ENCODE measurements at regions not wholly inside any gene's neighbourhood (a gene's known extent, or its start where the extent isn't known, plus 50 kb on each side); places are given as distances from the start of the nearest gene placed in this dataset.
"Not testable (repeated sequence)": the region's sequence is repeated elsewhere in the genome, so short reads cannot be mapped to it uniquely, and the experiment has no call there.

DNA sequence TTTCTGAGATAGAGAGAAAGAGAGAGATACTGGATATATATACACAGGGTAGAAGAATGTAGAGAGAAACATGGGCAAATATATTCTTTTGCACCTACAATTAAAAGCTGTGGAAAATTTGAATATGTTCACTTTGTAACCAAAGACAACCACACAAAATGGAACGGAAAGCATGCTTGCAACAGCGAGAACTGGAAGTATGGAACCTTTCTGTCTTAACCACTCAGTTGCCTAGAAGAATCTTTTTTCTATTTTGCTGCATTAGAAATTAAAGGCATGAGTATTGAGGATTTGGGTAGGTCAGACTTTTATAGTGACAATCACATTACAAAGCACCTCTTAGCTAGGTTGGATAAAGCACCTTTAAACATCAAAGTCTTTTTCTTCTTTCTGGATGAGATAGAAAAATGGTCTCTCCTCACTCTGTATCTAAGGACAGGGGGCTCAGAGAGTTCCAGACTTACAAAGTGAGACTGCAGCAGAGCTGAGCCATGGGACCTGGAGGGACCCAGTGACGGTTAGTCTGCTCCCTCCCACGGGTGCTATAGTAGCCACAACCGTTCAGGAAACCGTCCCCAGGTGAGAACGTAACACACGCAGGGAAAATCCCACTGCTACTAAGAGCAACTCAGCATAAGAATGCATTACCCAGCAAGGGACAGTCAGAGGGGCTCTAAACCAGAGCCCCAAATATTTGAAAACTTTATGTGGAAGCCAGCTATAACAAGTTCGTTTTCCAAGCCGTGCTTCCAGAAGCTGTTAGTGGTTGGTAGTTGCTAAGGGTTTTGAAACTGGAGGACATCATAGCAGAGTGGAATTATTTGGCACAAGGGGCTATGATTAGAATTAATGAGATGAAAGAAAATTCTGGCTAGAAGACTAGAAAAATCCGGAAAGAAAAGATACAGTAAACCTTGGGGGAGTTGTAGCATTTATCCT is 97.1 kb downstream of the DAD1 start:
- DNase-seq (ENCODE audit: low read depth) = no peak

DNA sequence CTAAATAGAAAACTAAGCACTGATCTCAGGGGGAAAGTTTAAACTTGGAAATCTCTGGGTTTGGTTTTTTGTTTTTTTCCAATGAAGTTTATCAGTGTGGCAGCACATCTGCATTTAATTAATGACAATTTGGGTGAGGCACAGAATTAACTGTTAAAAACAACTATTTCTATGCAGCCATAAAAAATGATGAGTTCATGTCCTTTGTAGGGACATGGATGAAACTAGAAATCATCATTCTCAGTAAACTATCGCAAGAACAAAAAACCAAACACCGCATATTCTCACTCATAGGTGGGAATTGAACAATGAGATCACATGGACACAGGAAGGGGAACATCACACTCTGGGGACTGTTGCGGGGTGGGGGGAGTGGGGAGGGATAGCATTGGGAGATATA is 98.0 kb downstream of the DAD1 start:
- not testable (repeated sequence) for DNase-seq (ENCODE audit: low read depth)

DNA sequence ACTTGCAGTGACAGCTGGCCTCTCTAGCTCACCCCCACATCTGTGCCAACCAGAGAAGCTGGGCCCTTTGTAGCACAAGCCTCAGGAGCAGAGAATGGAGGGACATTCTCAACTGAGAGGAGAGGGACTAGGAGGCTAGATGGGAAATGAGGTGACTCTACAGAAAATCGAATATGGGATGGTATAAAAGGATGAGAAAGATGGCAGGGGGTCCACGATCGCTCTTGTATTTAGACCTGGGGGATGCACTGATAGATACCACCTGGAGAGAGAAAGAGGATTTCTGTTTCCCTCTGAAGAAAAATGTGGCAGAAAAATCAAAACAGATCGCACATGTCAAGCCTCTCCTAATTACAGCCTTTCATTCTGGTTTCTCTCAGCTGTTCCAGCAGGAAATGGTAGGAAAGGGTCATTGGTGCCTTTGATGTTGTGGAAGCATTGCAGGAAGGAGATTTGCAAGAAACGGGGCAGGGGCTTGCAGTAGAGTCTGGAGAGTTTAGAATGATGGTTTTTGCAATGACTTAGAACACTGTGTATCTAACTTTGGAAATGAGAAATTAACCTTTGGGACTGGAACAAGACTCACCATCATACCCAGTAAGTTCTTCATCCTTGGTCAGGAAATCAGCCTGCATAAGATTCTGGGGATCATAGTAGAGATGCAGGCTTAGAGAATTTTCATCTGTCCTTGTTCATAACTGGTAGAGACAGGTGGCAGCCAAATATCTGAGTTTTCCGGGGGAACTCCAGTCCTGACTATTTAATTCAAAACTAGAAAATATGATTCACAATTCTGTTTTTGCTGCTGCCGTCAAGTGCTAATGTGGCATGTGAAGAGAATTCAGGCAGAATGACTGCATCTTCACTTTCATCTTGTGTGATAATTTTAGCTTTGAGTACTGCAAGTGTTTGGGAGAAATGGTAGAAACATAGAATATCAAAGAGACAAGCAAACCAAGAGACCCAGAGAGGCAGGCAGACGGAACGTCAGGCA is 98.8 kb downstream of the DAD1 start:
- DNase-seq (ENCODE audit: low read depth) = no peak

DNA sequence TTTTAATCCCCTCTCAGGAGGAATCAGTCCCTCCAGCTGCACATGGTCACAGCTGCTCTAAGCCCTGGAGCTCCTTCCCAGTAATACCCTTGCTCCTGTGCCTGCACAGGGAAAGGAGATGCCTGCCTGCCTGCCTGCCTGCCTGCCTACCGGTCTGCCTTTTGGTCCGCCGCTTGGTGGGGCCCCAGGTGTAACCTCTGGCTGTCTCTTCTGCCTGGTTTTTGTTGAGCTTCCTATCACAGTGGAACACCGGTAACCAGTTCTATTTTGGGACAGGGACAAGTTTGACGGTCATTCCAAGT is 99.8 kb downstream of the DAD1 start:
- DNase-seq (ENCODE audit: low read depth) = no peak

DNA sequence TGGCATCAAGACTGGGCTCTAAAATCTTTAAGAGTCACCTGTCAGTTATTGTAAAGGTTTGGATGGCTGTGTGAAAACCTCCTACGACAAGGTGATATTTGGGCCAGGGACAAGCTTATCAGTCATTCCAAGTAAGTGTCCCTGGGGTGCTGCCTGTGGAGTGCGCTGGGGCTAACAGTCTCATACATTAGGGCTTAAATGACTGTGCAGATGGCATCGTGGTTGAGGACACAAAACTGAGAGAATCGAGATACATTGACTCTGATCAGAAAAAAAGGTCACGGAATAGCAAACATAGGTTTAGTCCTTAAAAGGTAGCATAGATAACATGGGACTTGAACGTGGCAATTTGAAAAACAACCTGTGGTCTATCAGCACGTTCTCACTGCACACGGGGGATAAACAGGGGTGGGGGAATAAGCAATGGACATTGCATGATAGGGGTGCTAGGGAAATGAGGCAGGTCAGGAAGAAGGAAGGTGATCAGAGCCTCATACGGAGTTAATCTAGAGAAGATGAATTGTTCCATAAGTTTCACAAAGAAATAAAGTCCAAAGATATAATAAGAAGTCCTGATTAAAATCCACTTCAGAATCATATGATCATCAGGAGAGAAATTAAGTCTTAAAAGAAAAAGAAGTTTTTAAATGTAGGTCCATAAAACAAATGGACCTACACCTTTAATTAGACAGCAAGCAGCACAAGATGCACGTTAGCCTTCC is 100.3 kb downstream of the DAD1 start:
- DNase-seq (ENCODE audit: low read depth) = no peak

DNA sequence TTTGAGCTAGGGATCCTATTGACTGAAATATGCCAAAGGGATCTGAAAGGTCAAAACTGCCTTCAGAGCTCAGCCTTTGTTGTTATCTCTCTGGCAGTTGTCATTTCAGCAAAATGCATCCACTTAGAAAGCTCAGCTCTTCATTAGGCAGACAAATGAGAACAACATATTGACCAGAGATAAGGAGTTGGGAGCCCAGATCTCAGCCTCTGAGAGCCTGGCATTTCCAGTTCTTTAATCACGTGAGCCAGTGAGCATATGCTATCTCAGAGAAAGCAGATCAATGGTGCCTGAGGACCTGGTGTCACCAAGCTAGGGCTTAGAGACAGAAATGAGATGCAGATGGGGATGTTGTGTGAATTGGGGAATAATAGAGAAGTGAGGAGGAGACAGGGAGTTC is 101.1 kb downstream of the DAD1 start:
- DNase-seq (ENCODE audit: low read depth) = no peak

DNA sequence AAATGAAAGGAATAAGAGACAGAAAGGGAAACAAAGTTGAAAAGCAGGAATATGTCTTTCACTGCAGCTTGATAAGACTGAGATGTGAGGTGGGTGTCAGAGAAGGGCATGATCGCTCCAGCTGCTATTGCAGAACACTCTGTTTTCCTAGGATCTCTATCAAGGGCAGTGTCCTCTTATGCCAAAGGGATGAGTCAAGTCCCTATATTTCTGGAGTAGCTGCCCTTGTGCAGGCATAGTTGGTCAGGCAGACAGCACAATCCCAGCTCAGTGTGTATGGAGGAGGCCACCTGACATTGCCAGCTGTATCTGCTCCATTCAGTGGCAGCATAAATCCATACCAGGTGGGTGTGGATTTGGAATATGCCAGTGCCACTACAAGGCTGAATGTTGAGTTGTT is 101.6 kb downstream of the DAD1 start:
- no peak for DNase-seq (ENCODE audit: low read depth)

DNA sequence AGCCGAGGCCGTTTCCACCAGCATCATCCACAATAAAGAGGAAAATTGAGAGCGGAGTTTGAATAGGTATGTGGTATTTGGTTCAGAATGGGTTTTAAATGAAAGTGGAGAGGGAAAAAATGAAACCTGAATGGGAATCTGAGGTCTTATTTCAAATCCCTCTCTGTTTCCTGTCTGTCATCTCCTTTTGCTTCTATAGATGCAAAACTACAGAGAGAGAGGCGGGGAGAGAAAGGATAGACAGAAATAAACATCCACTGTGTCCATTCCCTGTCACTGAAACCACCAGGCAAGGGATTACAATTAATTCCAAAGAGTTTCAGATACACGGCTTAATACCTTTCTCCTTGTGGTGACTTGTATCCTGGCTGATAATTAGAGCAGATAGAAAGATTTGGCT is 102.3 kb downstream of the DAD1 start:
- no peak for DNase-seq (ENCODE audit: low read depth)

DNA sequence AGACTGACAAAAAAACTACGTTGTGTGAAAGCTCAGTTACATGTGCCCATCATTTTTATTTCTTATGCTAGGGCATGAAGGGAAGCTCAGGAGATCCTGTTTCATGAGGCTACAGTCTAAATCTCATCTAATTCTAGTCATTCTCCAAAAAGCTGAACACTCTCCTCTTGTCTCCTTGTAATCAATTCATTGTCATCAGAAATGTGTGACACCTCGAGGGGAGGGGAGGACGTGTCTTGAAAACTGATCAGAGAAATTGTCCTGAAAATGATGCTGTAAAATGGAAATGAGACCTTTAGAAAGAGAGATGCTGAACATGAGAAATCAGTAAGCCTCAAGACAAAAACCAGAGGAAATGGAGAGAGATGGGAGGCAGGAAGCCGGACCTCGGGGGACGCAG is 103.4 kb downstream of the DAD1 start:
- no peak for DNase-seq (ENCODE audit: low read depth)

DNA sequence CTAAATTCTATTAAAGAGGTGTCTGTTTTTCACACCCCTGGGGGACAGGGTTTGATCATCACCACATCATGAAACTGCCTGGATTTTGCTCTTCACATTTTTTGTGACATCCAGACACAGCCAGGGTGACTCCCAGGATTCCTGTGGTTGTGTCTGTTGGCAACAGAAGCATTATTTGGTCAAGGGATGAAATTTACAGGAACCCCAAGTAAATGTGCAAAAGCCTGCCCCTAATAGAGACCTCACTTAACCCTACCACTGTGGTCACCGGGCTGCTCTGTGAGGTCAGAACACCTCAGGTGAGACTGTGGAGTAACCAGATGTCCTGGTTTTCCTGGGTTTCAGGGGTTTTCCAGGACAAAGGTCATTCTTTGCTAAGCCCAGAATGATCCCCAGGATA is 103.8 kb downstream of the DAD1 start:
- no peak for DNase-seq (ENCODE audit: low read depth)

DNA sequence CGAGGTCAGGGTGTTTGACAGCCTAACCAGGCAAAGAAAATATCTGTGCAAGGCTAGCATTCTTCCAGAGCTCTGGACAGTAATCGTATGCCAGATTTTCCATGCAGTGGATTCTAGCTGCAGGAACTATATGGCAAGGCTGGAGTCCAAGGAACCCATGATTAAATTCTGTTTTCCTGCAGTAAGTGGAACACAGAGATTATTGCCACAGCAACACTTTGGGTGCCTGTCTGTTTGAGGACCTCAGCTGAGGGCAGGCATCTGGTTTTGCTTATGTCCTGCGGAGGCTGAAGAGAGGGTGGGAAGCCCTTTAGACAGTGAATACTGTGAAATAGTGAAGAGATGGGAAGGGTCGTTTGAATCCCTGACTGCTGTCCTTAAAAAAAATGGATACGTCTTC is 104.4 kb downstream of the DAD1 start:
- DNase-seq (ENCODE audit: low read depth) = no peak

DNA sequence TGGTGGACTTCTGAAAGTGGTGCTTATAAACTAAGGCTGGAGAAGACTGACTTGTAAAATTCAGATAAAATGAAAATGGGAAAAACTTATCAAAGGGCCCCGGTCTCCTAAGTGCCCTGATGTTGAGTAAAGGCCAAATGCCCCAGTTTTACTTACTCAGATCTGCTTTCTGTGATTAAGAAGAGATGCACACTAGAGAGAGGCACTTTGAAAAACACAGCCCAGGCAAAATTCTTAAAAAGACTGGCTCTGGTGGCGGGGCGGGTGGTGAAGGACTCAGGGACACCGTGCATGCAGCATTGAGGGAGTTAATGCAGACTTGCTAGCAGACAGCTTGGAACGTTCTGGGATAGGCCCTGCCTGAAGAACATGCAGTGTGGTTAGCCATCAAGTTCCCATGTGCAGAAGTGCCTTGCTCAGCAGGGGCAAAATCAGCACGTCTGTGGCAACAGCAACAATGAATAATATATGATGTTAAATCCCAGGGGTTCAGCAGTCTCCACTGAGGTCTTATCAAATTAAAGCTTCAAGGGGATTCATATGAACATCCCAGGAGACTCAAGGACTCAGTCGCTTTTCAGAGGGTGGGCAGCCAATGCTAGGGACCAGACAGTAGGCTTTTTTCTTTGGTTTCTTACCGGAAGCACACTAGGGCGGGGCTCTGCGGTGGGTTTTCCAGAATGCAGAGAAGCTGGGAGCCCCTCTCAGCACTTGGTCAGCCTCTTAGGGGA is 105.0 kb downstream of the DAD1 start:
- no peak for DNase-seq (ENCODE audit: low read depth)

DNA sequence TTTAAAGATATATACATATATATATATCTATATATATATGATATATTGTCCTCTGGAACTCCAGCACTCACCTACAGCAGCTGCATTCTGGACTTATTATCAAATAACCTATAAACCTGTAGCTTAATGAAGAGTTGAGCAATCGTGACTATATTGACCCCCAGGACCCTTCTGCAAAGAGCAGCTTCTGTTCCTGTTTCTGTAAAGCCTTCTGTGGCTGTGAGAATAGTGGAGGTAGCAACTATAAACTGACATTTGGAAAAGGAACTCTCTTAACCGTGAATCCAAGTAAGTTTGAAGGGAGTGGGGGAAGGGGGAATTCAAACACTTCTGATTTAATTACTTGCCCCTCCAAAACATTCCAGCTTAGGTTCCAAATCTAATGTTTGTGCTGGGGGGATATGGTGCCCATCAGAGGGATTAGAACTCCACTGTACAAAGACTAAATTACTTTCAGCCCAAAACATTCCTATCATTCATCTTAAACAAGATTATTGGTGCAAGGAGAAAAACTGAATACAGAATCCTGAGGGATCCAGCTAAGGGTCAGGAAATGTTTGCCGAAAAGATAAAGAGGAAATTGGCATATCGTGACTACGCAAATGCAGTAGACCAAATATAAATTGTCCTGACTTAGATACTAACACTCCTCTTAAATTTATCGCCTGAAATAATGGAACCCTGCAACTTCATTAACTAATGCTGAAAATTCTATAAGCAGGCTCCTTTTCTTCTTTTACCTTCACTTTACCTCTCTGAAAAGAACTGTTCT is 106.1 kb downstream of the DAD1 start:
- no peak for DNase-seq (ENCODE audit: low read depth)

DNA sequence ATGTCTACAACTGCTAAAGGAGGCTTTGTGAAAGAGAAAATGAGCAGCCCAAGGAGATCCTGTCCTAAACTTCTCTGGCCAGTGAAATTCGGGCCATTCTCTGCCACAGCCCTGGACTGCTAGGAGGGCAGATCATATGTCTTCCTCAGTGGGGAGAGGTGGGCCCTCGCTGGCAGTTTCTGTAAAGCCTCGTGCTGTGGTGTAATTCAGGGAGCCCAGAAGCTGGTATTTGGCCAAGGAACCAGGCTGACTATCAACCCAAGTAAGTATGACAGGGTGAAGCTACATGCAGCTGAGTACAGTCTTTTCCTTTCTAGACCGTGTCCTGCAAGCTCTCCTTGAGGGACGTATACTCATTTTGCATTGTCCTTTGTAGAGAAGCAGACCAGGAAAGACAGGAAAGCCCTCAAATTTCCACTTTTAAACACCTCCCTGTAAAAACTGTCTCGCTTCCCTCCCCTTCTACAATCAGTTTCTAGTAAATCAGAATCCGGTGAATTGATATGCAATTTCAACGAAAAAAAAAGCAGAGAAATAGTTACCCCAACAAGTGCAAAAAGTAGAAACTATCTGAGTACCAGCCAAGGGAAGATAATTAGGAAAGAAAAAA is 106.8 kb downstream of the DAD1 start:
- DNase-seq (ENCODE audit: low read depth) = no peak

DNA sequence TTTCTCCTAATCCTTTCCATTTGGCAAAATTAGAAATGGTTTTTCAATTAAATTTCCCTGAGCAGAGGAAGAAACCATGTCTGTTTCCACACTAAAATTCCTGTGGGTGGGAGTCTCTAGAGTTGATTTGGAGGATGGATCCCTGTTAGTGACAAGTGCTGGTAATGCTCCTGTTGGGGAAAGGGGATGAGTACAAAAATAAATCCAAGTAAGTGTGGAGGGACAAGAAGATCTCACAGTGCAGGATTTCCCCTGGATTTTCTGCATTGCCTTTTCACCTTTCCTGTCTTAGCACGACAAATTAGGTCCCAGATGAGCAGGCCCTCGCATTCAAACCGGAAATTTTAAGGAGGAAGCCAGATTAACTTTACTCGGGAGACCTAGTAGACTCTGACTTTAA is 107.5 kb downstream of the DAD1 start:
- DNase-seq (ENCODE audit: low read depth) = no peak

DNA sequence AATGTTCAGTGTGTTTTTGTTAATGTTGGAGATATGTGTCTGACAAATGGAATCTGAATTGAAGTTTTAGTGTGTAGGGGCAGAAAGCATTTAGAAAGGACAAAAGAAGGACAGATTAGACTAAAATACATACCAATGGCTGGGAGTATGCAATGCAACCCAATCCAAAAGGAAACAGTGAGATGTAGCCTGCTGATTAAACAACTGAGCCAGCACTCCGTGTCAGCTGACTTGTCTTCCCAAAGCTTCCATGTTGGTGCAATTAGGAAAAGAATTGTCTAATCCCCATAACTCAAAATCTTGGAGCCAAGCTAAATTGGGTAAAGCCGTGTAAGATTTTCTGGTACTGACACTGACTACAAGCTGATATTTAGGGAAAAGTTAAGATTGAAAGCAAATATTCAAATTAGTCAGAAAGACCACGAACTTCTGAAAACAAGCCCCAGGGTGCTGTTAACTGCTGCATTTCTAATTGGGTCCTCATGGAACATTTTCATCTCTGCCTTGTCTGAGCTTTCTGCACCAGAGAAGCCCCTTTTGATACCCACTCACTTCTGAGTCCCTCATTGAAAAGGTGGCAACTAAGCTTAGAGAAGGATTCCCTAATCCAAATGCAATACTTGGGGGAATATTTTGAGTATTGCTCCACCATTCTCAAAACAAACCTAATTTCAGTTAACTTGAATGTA is 109.1 kb downstream of the DAD1 start:
- DNase-seq (ENCODE audit: low read depth) = no peak

DNA sequence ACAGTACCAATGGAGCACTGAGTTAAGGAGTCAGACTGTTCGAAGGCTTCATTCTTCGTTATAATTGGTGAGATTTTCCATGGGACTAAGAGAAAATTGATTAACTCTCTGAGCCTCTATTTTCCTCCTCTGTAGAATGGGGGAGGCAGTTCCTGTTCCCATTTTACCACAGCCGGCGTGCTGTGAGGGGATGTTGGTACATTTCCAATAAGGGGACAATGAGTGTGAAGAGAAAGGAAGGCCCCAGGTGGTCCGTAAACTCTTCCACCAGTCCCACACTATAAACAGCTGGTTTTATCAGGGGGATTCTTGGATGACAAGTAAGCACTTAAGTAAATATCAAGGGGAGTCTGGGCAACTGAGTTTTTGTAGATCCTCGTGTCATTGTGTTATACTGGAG is 109.9 kb downstream of the DAD1 start:
- DNase-seq (ENCODE audit: low read depth) = no peak

DNA sequence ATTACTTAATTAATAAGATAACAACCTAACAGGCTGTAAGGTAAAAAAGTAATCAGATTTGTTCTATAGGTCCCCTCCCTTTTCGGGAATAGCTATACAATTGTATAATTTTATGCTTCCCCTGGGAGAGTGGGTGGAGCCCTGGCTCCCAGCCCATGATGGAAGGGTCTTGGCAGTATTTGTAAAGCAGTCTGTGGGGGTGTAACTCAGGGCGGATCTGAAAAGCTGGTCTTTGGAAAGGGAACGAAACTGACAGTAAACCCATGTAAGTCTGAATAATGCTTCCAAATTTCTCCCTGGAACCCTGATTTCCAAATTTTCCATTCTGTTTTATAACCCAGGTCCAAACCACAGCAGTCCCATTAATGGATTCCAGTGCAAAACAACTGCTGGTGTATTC is 110.4 kb downstream of the DAD1 start:
- no peak for DNase-seq (ENCODE audit: low read depth)

DNA sequence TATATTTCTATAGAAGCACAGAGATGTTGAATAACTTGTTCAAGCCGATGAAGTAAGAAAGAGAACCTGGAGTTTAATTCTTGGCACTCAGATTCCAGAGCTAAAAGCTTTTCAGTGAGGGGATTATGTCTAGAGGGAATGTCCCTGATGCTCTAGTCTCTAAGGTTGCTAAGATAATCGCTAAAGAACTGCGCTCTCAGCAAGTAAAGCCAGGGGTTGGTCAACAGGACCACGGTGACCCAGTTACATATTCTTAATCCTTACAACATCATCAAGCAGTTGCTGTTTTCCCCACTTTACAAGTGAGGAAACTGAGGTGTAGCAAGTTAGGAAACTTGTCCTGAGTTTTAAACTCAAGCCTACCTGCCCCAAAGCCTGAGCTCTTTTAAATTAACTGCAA is 110.8 kb downstream of the DAD1 start:
- DNase-seq (ENCODE audit: low read depth) = no peak

All from activated T-cell treated with anti-CD3 and anti-CD28 coated beads for 1 hour (primary cell).